Heart right ventricle (tissue), 16 donors: ENCODE measurements at regions not wholly inside any gene's neighbourhood (a gene's known extent, or its start where the extent isn't known, plus 50 kb on each side); places are given as distances from the start of the nearest gene placed in this dataset.

Source experiments
- ATAC-seq, 8 donors: fragments of 200-7000 bp; cut with Tn5 transposase; one replicate each; pipeline ENCODE4 v1.9.1; 2020; ENCODE audit warnings: mild to moderate bottlenecking in 8 of 8, moderate library complexity in 8 of 8, moderate number of reproducible peaks in 1 of 8
- DNase-seq, 2 donors: peaks; one replicate each; pipeline ENCODE4 v3.0.0-alpha.2; 2020
- H3K27ac ChIP-seq, 10 donors: fragments of 200-600 bp; sonication (generic) in 2 of 10; one replicate each; pipeline versions ENCODE4 v1.5.0 to v1.8.0; 2020 to 2022; ENCODE audit warnings: mild to moderate bottlenecking in 3 of 10
- H3K27me3 ChIP-seq, 7 donors: fragments of 200-600 bp; one replicate each; pipeline ENCODE4 v1.8.0; 2021 to 2022; ENCODE audit warnings: mild to moderate bottlenecking in 2 of 7
- H3K36me3 ChIP-seq, 9 donors: fragments of 200-600 bp; sonication (generic) in 1 of 9; one replicate each; pipeline versions ENCODE4 v1.5.0 to v1.8.0; 2020 to 2022; ENCODE audit warnings: mild to moderate bottlenecking in 2 of 9
- H3K4me1 ChIP-seq, 9 donors: fragments of 200-600 bp; sonication (generic) in 1 of 9; one replicate each; pipeline versions ENCODE4 v1.5.0 to v1.8.0; 2020 to 2022; ENCODE audit warnings: mild to moderate bottlenecking in 4 of 9
- H3K4me3 ChIP-seq, 10 donors: fragments of 200-600 bp; sonication (generic) in 2 of 10; one replicate each; pipeline versions ENCODE4 v1.5.0 to v1.8.0; 2020 to 2022; ENCODE audit warnings: mild to moderate bottlenecking in 7 of 10, moderate library complexity in 2 of 10
- H3K9me3 ChIP-seq, 11 donors: fragments of 200-600 bp in 10 of 11; sonication (generic) in 2 of 11; one replicate each; pipeline versions ENCODE4 v1.5.0 to v1.8.0; 2013 to 2022; ENCODE audit warnings: mild to moderate bottlenecking in 2 of 11, control low read depth in 1 of 11, moderate library complexity in 1 of 11
- CTCF ChIP-seq, 9 donors: fragments of 200-600 bp; sonication (generic) in 2 of 9; IDR thresholded peaks; one replicate each; pipeline versions ENCODE4 v1.5.0 to v1.8.0; 2021 to 2022; ENCODE audit warnings: antibody characterized with exemption in 9 of 9, mild to moderate bottlenecking in 5 of 9, moderate library complexity in 1 of 9
- WGBS, 2 donors: extraction: QIAGEN DNeasy Blood & Tissue Kit; methylation state at CpG; one replicate each; pipeline ENCODE4 v1.1.7; 2013; ENCODE audit warnings: inconsistent platforms in 1 of 2; 5-methylcytosine and 5-hydroxymethylcytosine counted together
- intact Hi-C, 10 donors: fragments of 100-400 bp; cut with DNase I; formaldehyde crosslinking; loops; one replicate each; pipeline versions ENCODE4 v1.11.1 to v1.14.2; 2022
- donor health status: Arrhythmogenic right ventricular cardiomyopathy.
- donor health status: ischemic (EF 13 %, LVEDD 7.1; RV severe dilation, severe dysfunction).
- donor health status: healthy with polysubstance abuse.
- donor health status: DM: no; HTN: yes; CAD: no.
- donor health status: DM: no; HTN: no; CAD: no.
- donor health status: ischemic (EF 25% LVEDD 6.9; RV normal size, moderate dysfunction).
- donor health status: ischemic (EF 25% LVEDD 5.7; RV mildly dilated, moderate dysfunction).
- donor health status: healthy.
- donor health status: DM: yes; HTN: yes; CAD: no.
- donor health status: Ischemic cardiomyopathy.
- donor health status: ischemic (EF 35%, LVEDD 5.7; RV mildly dilated, moderate dysfunction).
- donor health status: nonischemic (EF 11% LVEDD 7.7; RV severe dilation, severe dysfunction).
- donor health status: DM: yes; HTN: yes; CAD: no.
- donor health status: PGD.
- donor health status: ischemic (EF 29% LVEDD 5.4; RV normal size, mild dysfunction).
- donor health status: nonischemic (EF 23%, LVEDD 6.1; RV moderate dilation, normal function).

- H3K4me3 ChIP-seq, result no peak overlapping the region
- WGBS, 2 donors, result 69% methylated on average over 8 of the region's 8 CpGs
- intact Hi-C loops, result no loop called here
- TF ChIP-seq CTCF (IDR thresholded peaks at IDR 0.05), result no peak
- no peaks in the 10 kb centered on the region for H3K27me3 ChIP-seq
- H3K36me3 ChIP-seq, result no peaks in the 10 kb centered on the region
- peaks cover 0 to 17% (median 4%) of the 10 kb centered on the region in 11 donors for H3K9me3 ChIP-seq
- H3K27ac ChIP-seq, result peak overlapping the region in 1 of 10 donors; percentile 22
- DNase-seq (no peak), ATAC-seq (no peak)
- peaks cover 0 to 31% (median 4%) of the 10 kb centered on the region in 9 donors for H3K4me1 ChIP-seq
Measured at GRCh38 chr5:99037668-99038067, 108.9 kb upstream of the CHD1 start.

GRCh38 chr5:99035942-99036341 is 107.1 kb upstream of the CHD1 start:
- ATAC-seq (no peak), DNase-seq (no peak)
- H3K27me3 ChIP-seq, result no peaks in the 10 kb centered on the region
- WGBS, 2 donors, result 84 to 91% methylated on average over 1 of the region's 1 CpG
- H3K36me3 ChIP-seq, result no peaks in the 10 kb centered on the region
- intact Hi-C loops, result loop anchor here in 1 of 10 donors (2.0 kb wide), 1 partner anchor 129 kb away; no protein-coding TSS in a partner anchor
- no peak overlapping the region for H3K4me3 ChIP-seq
- H3K9me3 ChIP-seq, result peaks cover 0 to 9% (median 0%) of the 10 kb centered on the region in 11 donors
- no peak for TF ChIP-seq CTCF (IDR thresholded peaks at IDR 0.05)
- peaks cover 0 to 32% (median 8%) of the 10 kb centered on the region in 9 donors for H3K4me1 ChIP-seq
- no peak overlapping the region for H3K27ac ChIP-seq

DNA sequence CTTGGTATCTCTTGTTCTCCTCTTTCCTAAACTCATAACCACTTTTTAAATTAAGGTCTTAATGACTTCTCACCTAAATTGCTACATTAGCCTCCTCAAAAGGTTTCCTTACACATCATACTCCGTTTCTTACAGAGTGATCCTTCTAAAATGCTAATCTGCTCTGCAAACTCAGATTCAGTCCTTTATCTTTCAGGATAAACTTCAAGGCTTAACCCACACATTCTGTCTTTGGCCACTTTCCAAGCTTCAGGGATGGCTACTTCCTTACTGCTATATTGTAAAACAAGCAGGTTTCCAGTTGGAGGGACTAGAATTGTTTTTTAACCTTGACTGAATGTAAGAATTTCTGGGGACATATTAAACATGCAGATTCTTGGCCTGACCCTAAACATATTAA is 105.5 kb upstream of the CHD1 start:
- Histone ChIP-seq H3K27me3 (no peaks in the 10 kb centered on the region), H3K4me1 (peaks cover 0 to 42% (median 8%) of the 10 kb centered on the region in 9 donors), H3K27ac (peak overlapping the region in 5 of 10 donors; percentile 9 to 88 (median 59)), H3K36me3 (no peaks in the 10 kb centered on the region), H3K4me3 (no peak overlapping the region), H3K9me3 (peaks cover 0 to 3% (median 0%) of the 10 kb centered on the region in 11 donors)
- ATAC-seq (no peak), DNase-seq (no peak)
- TF ChIP-seq CTCF (IDR thresholded peaks at IDR 0.05), result no peak
- intact Hi-C loops, result loop anchor here in 3 of 10 donors (2.0 to 5.0 kb wide), 3 partner anchors 128 to 262 kb away; partner anchors contain the start of gene RGMB (in 1 of the 3)
- WGBS, 2 donors, result 55 to 72% methylated on average over 1 of the region's 1 CpG

- Histone ChIP-seq H3K27me3 (no peaks in the 10 kb centered on the region), H3K36me3 (no peaks in the 10 kb centered on the region), H3K9me3 (no peaks in the 10 kb centered on the region), H3K4me3 (peak overlapping the region in 8 of 10 donors; percentile 6 to 51 (median 38)), H3K27ac (peak overlapping the region in 9 of 10 donors; percentile 5 to 88 (median 56)), H3K4me1 (peaks cover 0 to 47% (median 8%) of the 10 kb centered on the region in 9 donors)
- no peak for TF ChIP-seq CTCF (IDR thresholded peaks at IDR 0.05)
- no peak for DNase-seq
- 44 to 53% methylated on average over 5 of the region's 5 CpGs for WGBS, 2 donors
- intact Hi-C loops, result loop anchor here in 7 of 10 donors (2.0 to 5.0 kb wide), 4 partner anchors 126 to 261 kb away; partner anchors contain the start of gene RGMB (in 1 of the 7)
- peak in 6 of 8 donors; percentile 18 to 45 (median 34) for ATAC-seq
Measured at GRCh38 chr5:99033014-99033900, 104.5 kb upstream of the CHD1 start.
